ENCODE measurements at regions not wholly inside any gene's neighbourhood (a gene's known extent, or its start where the extent isn't known, plus 50 kb on each side); places are given as distances from the start of the nearest gene placed in this dataset.
"Not testable (repeated sequence)": the region's sequence is repeated elsewhere in the genome, so short reads cannot be mapped to it uniquely, and the experiment has no call there.

DNA sequence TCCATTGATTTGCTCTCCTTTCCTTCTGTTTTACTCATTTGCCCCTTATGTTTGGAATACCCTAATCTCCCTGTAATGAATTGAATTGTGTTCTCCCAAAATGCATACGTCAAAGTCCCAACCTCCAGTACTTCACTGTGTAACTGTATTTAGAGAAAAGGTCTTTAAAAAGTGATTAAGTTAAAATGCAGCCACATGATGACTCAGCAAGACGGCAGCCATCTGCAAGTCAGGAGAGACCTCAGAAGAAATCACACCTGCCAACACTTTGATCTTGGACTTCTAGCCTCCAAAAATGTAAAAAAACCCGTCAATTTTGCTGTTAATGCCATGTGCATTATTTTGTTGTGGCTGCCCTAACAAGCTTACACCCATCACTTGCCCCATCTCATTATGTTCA is 85.3 kb upstream of the PCLO start:
- Histone ChIP-seq H3K4me1 (ENCODE audit: insufficient read depth, low read length, severe bottlenecking) (no peaks in the 10 kb centered on the region), H2AFZ (ENCODE audit: low read length) (no peak overlapping the region), H3K36me3 (ENCODE audit: insufficient read depth, low read length) (no peaks in the 10 kb centered on the region), H3K27me3 (ENCODE audit: insufficient read depth, low read length) (no peaks in the 10 kb centered on the region), H3K9ac (ENCODE audit: low read length) (no peak overlapping the region), H3K27ac (ENCODE audit: low read depth, low read length, poor library complexity, severe bottlenecking) (no peak overlapping the region), H3K79me2 (ENCODE audit: insufficient read depth, low read length) (no peaks in the 10 kb centered on the region), H3K4me2 (ENCODE audit: low read length) (no peak overlapping the region), H3K9me3 (ENCODE audit: low read length) (no peaks in the 10 kb centered on the region), H3K9me2 (ENCODE audit: low read depth, low read length) (no peaks in the 10 kb centered on the region; the same call in 1 of the 2 replicates), H4K20me1 (ENCODE audit: insufficient read depth, low read length) (no peaks in the 10 kb centered on the region), H3K4me3 (ENCODE audit: low read depth, low read length, poor library complexity, severe bottlenecking) (no peak overlapping the region), H3F3A (ENCODE audit: insufficient read depth, low read length) (no peaks in the 10 kb centered on the region)
- TF ChIP-seq CTCF (IDR thresholded peaks at IDR 0.05; ENCODE audit: low read length) (no peak), EZH2 (IDR thresholded peaks at IDR 0.05; ENCODE audit: borderline replicate concordance, low read length) (no peak)

DNA sequence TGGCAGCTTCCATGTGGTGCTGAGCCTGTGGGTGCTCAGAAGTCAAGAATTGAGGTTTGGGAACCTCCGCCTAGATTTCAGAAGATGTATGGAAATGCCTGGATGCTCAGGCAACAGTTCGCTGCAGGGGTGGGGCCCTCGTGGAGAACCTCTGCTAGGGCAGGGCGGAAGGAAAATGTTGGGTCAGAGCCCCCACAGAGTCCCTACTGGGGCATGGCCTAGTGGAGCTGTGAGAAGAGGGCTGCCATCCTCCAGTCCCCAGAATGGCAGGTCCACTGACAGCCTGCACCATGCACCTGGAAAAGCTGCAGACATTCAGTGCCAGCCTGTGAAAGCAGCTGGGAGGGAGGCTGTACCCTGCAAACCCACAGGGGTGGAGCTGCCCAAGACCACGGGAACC is 56.5 kb upstream of the PCLO start:
- not testable (repeated sequence) for H3K9ac ChIP-seq (ENCODE audit: low read length); H3K4me3 ChIP-seq (ENCODE audit: low read depth, low read length, poor library complexity, severe bottlenecking); H3K9me3 ChIP-seq (ENCODE audit: low read length); H3K9me2 ChIP-seq (ENCODE audit: low read depth, low read length); H3K4me1 ChIP-seq (ENCODE audit: insufficient read depth, low read length, severe bottlenecking); H2AFZ ChIP-seq (ENCODE audit: low read length); H3K36me3 ChIP-seq (ENCODE audit: insufficient read depth, low read length); H4K20me1 ChIP-seq (ENCODE audit: insufficient read depth, low read length); H3K27me3 ChIP-seq (ENCODE audit: insufficient read depth, low read length); H3K4me2 ChIP-seq (ENCODE audit: low read length); H3K27ac ChIP-seq (ENCODE audit: low read depth, low read length, poor library complexity, severe bottlenecking); H3K79me2 ChIP-seq (ENCODE audit: insufficient read depth, low read length); H3F3A ChIP-seq (ENCODE audit: insufficient read depth, low read length)

DNA sequence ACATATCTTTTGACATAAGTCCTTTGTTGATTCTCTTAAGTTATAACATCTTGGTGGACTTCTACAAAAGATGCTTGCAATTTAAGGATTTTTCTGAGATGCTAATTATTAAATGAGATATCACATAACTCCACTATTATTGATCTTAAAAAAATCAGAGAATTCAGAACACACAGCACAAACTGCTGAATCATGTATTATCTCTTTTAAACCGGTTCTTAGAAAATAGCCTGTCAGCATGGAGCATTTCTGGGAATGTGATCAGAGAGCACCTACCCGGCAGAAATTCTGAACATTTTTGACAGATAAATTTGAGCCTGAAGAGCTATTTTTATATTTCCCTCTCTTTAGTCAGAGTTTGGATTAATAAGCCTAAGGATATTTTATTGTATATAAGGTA is 50.2 kb upstream of the PCLO start:
- H3F3A ChIP-seq (ENCODE audit: insufficient read depth, low read length), result no peaks in the 10 kb centered on the region
- no peaks in the 10 kb centered on the region for H3K27me3 ChIP-seq (ENCODE audit: insufficient read depth, low read length)
- H3K4me3 ChIP-seq (ENCODE audit: low read depth, low read length, poor library complexity, severe bottlenecking), result no peak overlapping the region
- no peak overlapping the region for H2AFZ ChIP-seq (ENCODE audit: low read length)
- H3K9me3 ChIP-seq (ENCODE audit: low read length), result no peaks in the 10 kb centered on the region
- no peak for TF ChIP-seq CTCF (IDR thresholded peaks at IDR 0.05; ENCODE audit: low read length)
- TF ChIP-seq EZH2 (IDR thresholded peaks at IDR 0.05; ENCODE audit: borderline replicate concordance, low read length), result no peak
- no peak overlapping the region for H3K4me2 ChIP-seq (ENCODE audit: low read length)
- H3K27ac ChIP-seq (ENCODE audit: low read depth, low read length, poor library complexity, severe bottlenecking), result no peak overlapping the region
- no peaks in the 10 kb centered on the region for H3K79me2 ChIP-seq (ENCODE audit: insufficient read depth, low read length)
- no peaks in the 10 kb centered on the region for H3K36me3 ChIP-seq (ENCODE audit: insufficient read depth, low read length)
- H3K4me1 ChIP-seq (ENCODE audit: insufficient read depth, low read length, severe bottlenecking), result no peaks in the 10 kb centered on the region
- no peak overlapping the region for H3K9ac ChIP-seq (ENCODE audit: low read length)
- no peaks in the 10 kb centered on the region for H3K9me2 ChIP-seq (ENCODE audit: low read depth, low read length)
- no peaks in the 10 kb centered on the region for H4K20me1 ChIP-seq (ENCODE audit: insufficient read depth, low read length)

All from OCI-LY1 (cell line).